NT2/D1 (cell line): ENCODE measurements at regions not wholly inside any gene's neighbourhood (a gene's known extent, or its start where the extent isn't known, plus 50 kb on each side); places are given as distances from the start of the nearest gene placed in this dataset.

Experiments
- DNase-seq: peaks from one replicate; pipeline ENCODE4 v3.0.0-alpha.2; 2011; ENCODE audit warnings: low read depth, low spot score
- H3K27me3 ChIP-seq: 2 replicates; pipeline ENCODE4 v1.6.0; 2011; ENCODE audit warnings: mild to moderate bottlenecking; ENCODE audit not compliant: insufficient read length, insufficient read depth
- H3K36me3 ChIP-seq: 2 replicates; pipeline ENCODE4 v1.6.1; 2011; ENCODE audit warnings: mild to moderate bottlenecking, low read length, mixed read lengths; ENCODE audit not compliant: insufficient read depth, insufficient read length
- H3K4me1 ChIP-seq: 2 replicates; pipeline ENCODE4 v1.5.1; 2011; ENCODE audit not compliant: insufficient read depth, insufficient read length
- H3K4me3 ChIP-seq: 2 replicates; pipeline ENCODE4 v1.5.1; 2011; ENCODE audit warnings: low read depth; ENCODE audit not compliant: insufficient read length
- H3K9ac ChIP-seq: 2 replicates; pipeline ENCODE4 v1.6.0; 2011; ENCODE audit warnings: low read depth; ENCODE audit not compliant: insufficient read length
- H3K9me3 ChIP-seq: 2 replicates; pipeline ENCODE4 v1.5.1; 2011; ENCODE audit warnings: mild to moderate bottlenecking, low read length; ENCODE audit not compliant: insufficient read depth
- SUZ12 ChIP-seq: IDR thresholded peaks from 2 replicates; pipeline ENCODE4 v1.6.1; 2011; ENCODE audit not compliant: insufficient read length, insufficient read depth; ENCODE audit errors: extremely low read depth
- YY1 ChIP-seq: IDR thresholded peaks from 2 replicates; pipeline ENCODE4 v1.6.1; 2011; ENCODE audit not compliant: insufficient read length, insufficient read depth
- ZNF274 ChIP-seq: IDR thresholded peaks from 2 replicates; pipeline ENCODE4 v1.6.1; 2011; ENCODE audit warnings: mild to moderate bottlenecking, low read depth, low read length

- Histone ChIP-seq H3K4me1 (no peaks in the 10 kb centered on the region), H3K36me3 (no peaks in the 10 kb centered on the region), H3K27me3 (no peaks in the 10 kb centered on the region), H3K9ac (no peak overlapping the region), H3K4me3 (no peak overlapping the region), H3K9me3 (peaks cover under 1% of the 10 kb centered on the region; the same call in 1 of the 2 replicates)
- no peak for DNase-seq
- TF ChIP-seq SUZ12 (no peak), YY1 (no peak), ZNF274 (no peak)
Observed at GRCh38 chr20:56848561-56848960, 219.5 kb downstream of the TFAP2C start.

- H3K9ac ChIP-seq, result no peak overlapping the region
- no peaks in the 10 kb centered on the region for H3K27me3 ChIP-seq
- TF ChIP-seq ZNF274, result no peak
- no peak for TF ChIP-seq YY1
- TF ChIP-seq SUZ12, result no peak
- H3K4me1 ChIP-seq, result no peaks in the 10 kb centered on the region
- H3K9me3 ChIP-seq, result no peaks in the 10 kb centered on the region
- no peak overlapping the region for H3K4me3 ChIP-seq
- no peak for DNase-seq
- no peaks in the 10 kb centered on the region for H3K36me3 ChIP-seq
Observed at GRCh38 chr20:56851552-56851951, 222.4 kb downstream of the TFAP2C start.

- Histone ChIP-seq H3K9ac (no peak overlapping the region), H3K36me3 (no peaks in the 10 kb centered on the region), H3K27me3 (no peaks in the 10 kb centered on the region), H3K4me3 (no peak overlapping the region), H3K9me3 (no peaks in the 10 kb centered on the region), H3K4me1 (peaks cover 13% of the 10 kb centered on the region)
- TF ChIP-seq ZNF274 (no peak), SUZ12 (no peak), YY1 (no peak)
- DNase-seq, result no peak
Observed at GRCh38 chr20:56855708-56856107, 226.6 kb downstream of the TFAP2C start.

GRCh38 chr20:56857950-56858349 lies 228.8 kb downstream of the TFAP2C start:
- H3K27me3 ChIP-seq, result no peaks in the 10 kb centered on the region
- TF ChIP-seq ZNF274 (no peak), SUZ12 (no peak), YY1 (no peak)
- H3K9ac ChIP-seq, result no peak overlapping the region
- no peak overlapping the region for H3K4me3 ChIP-seq
- DNase-seq, result no peak
- peaks cover 23% of the 10 kb centered on the region for H3K4me1 ChIP-seq
- no peaks in the 10 kb centered on the region for H3K9me3 ChIP-seq
- H3K36me3 ChIP-seq, result no peaks in the 10 kb centered on the region

- no peak overlapping the region for H3K4me3 ChIP-seq
- no peaks in the 10 kb centered on the region for H3K27me3 ChIP-seq
- no peak for DNase-seq
- TF ChIP-seq ZNF274, result no peak
- no peak for TF ChIP-seq YY1
- no peak for TF ChIP-seq SUZ12
- peaks cover 23% of the 10 kb centered on the region for H3K4me1 ChIP-seq
- no peaks in the 10 kb centered on the region for H3K9me3 ChIP-seq
- H3K36me3 ChIP-seq, result no peaks in the 10 kb centered on the region
- H3K9ac ChIP-seq, result peak overlapping the region; percentile 57
Observed at GRCh38 chr20:56859039-56859800, 230.1 kb downstream of the TFAP2C start.

GRCh38 chr20:56859801-56860261 lies 230.7 kb downstream of the TFAP2C start:
- TF ChIP-seq ZNF274 (no peak), YY1 (no peak), SUZ12 (no peak)
- Histone ChIP-seq H3K4me1 (peaks cover 23% of the 10 kb centered on the region), H3K4me3 (no peak overlapping the region), H3K9ac (peak overlapping the region; percentile 66), H3K9me3 (no peaks in the 10 kb centered on the region), H3K36me3 (no peaks in the 10 kb centered on the region), H3K27me3 (no peaks in the 10 kb centered on the region)
- DNase-seq, result peak; percentile 85

- H3K27me3 ChIP-seq, result no peaks in the 10 kb centered on the region
- no peak for DNase-seq
- H3K36me3 ChIP-seq, result no peaks in the 10 kb centered on the region
Observed at GRCh38 chr20:56860413-56860812, 231.3 kb downstream of the TFAP2C start.

More at GRCh38 chr20:56860413-56860812, 231.3 kb downstream of the TFAP2C start:
- peak overlapping the region; percentile 66 for H3K9ac ChIP-seq
- H3K9me3 ChIP-seq, result no peaks in the 10 kb centered on the region
- TF ChIP-seq YY1 (no peak), ZNF274 (no peak), SUZ12 (no peak)
- H3K4me1 ChIP-seq, result peaks cover 23% of the 10 kb centered on the region
- no peak overlapping the region for H3K4me3 ChIP-seq
